HEK293 (cell line): ENCODE measurements at regions not wholly inside any gene's neighbourhood (a gene's known extent, or its start where the extent isn't known, plus 50 kb on each side); places are given as distances from the start of the nearest gene placed in this dataset.

ENCODE experiments used
- CTCF ChIA-PET: fragments of 350-600 bp; formaldehyde crosslinking; extraction: SDS; loops from one replicate; lab custom pipeline; 2021; ENCODE audit warnings: antibody characterized with exemption; lab: Yijun Ruan, JAX
- POLR2A ChIA-PET: fragments of 300-600 bp; formaldehyde crosslinking; extraction: SDS; loops from one replicate; lab custom pipeline; 2020; ENCODE audit warnings: antibody characterized with exemption, inconsistent platforms; lab: Yijun Ruan, JAX
- H3K27ac ChIP-seq: fragments of 200-500 bp; sonication (Bioruptor generic); 2 replicates; pipeline ENCODE4 v1.5.1; 2014; ENCODE audit warnings: low read depth, low read length, control low read depth, inconsistent platforms; ENCODE audit errors: extremely low read depth
- H3K36me3 ChIP-seq, 2 experiments: fragments of 200-500 bp in 1 of 2; sonication (Bioruptor generic) in 1 of 2; 1 replicate in 1 of 2; 2 replicates in 1 of 2; pipeline ENCODE4 v1.5.1; 2014 to 2017; ENCODE audit warnings: inconsistent platforms in 2 of 2, low read length in 2 of 2; ENCODE audit not compliant: control insufficient read depth in 2 of 2, insufficient read depth in 1 of 2
- H3K4me1 ChIP-seq: fragments of 200-500 bp; sonication (Bioruptor generic); 2 replicates; pipeline ENCODE4 v1.5.1; 2014; ENCODE audit warnings: mild to moderate bottlenecking, low read length, inconsistent platforms; ENCODE audit not compliant: control insufficient read depth, insufficient read depth
- H3K4me3 ChIP-seq: 2 replicates; pipeline ENCODE4 v1.5.1; 2011; ENCODE audit warnings: low read depth, mild to moderate bottlenecking, control low read depth, low read length, moderate library complexity
- H3K9me3 ChIP-seq: fragments of 200-500 bp; sonication (Bioruptor generic); 2 replicates; pipeline ENCODE4 v1.5.1; 2014; ENCODE audit warnings: low read depth, low read length, inconsistent platforms; ENCODE audit not compliant: control insufficient read depth, insufficient read depth
- KLF10 ChIP-seq: fragments of 450-650 bp; IDR thresholded peaks from 2 replicates; pipeline ENCODE4 v1.5.1; 2018; ENCODE audit warnings: missing biosample characterization, mild to moderate bottlenecking, missing genetic modification characterization
- KLF7 ChIP-seq: fragments of 450-650 bp; formaldehyde crosslinking; IDR thresholded peaks from 2 replicates; pipeline ENCODE4 v1.5.1; 2016; ENCODE audit warnings: missing biosample characterization, missing genetic modification characterization, borderline replicate concordance
- MZF1 ChIP-seq: fragments of 450-650 bp; formaldehyde crosslinking; IDR thresholded peaks from 2 replicates; pipeline ENCODE4 v1.5.1; 2017; ENCODE audit warnings: missing biosample characterization, missing genetic modification characterization, borderline replicate concordance
- OVOL3 ChIP-seq: fragments of 450-650 bp; formaldehyde crosslinking; IDR thresholded peaks from 2 replicates; pipeline ENCODE4 v1.5.1; 2016; ENCODE audit warnings: missing biosample characterization, missing genetic modification characterization
- REPIN1 ChIP-seq: fragments of 450-650 bp; formaldehyde crosslinking; IDR thresholded peaks from 2 replicates; pipeline ENCODE4 v1.5.1; 2017; ENCODE audit warnings: missing biosample characterization, missing genetic modification characterization, low read depth
- SETDB1 ChIP-seq: IDR thresholded peaks from one replicate; pipeline ENCODE4 v1.6.1; 2017; ENCODE audit warnings: mild to moderate bottlenecking, low read length, moderate library complexity, mixed read lengths; ENCODE audit not compliant: insufficient read length
- TCF7L2 ChIP-seq: IDR thresholded peaks from 2 replicates; pipeline ENCODE4 v1.6.1; 2011; ENCODE audit warnings: low read depth, mild to moderate bottlenecking, inconsistent platforms, low read length, moderate library complexity, borderline replicate concordance
- TRIM28 ChIP-seq: IDR thresholded peaks from 2 replicates; pipeline ENCODE4 v1.6.1; 2011; ENCODE audit warnings: low read length, control low read depth, borderline replicate concordance
- TSHZ1 ChIP-seq: fragments of 450-650 bp; formaldehyde crosslinking; IDR thresholded peaks from 2 replicates; pipeline ENCODE4 v1.5.1; 2016; ENCODE audit warnings: missing biosample characterization, missing genetic modification characterization, borderline replicate concordance
- YY1 ChIP-seq: fragments of 450-650 bp; formaldehyde crosslinking; IDR thresholded peaks from 2 replicates; pipeline ENCODE4 v1.5.1; 2018; ENCODE audit warnings: missing biosample characterization, missing genetic modification characterization
- ZFHX2 ChIP-seq: fragments of 450-650 bp; formaldehyde crosslinking; conservative IDR thresholded peaks from 2 replicates; pipeline ENCODE4 v1.5.1; 2016; ENCODE audit warnings: missing biosample characterization, missing genetic modification characterization
- ZIC2 ChIP-seq: fragments of 450-650 bp; formaldehyde crosslinking; IDR thresholded peaks from 2 replicates; pipeline ENCODE4 v1.5.1; 2016; ENCODE audit warnings: missing biosample characterization, missing genetic modification characterization
- ZNF112 ChIP-seq: fragments of 450-650 bp; formaldehyde crosslinking; IDR thresholded peaks from 2 replicates; pipeline ENCODE4 v1.5.0; 2017; ENCODE audit warnings: missing biosample characterization, missing genetic modification characterization
- ZNF155 ChIP-seq: fragments of 450-650 bp; formaldehyde crosslinking; IDR thresholded peaks from 2 replicates; pipeline ENCODE4 v1.5.1; 2016; ENCODE audit warnings: missing biosample characterization, missing genetic modification characterization
- ZNF175 ChIP-seq: fragments of 450-650 bp; formaldehyde crosslinking; IDR thresholded peaks from 2 replicates; pipeline ENCODE4 v1.5.1; 2016; ENCODE audit warnings: missing biosample characterization, missing genetic modification characterization
- ZNF26 ChIP-seq: fragments of 450-650 bp; formaldehyde crosslinking; IDR thresholded peaks from 2 replicates; pipeline ENCODE4 v1.5.1; 2016; ENCODE audit warnings: missing biosample characterization, missing genetic modification characterization
- ZNF302 ChIP-seq: fragments of 450-650 bp; formaldehyde crosslinking; IDR thresholded peaks from 2 replicates; pipeline ENCODE4 v1.5.1; 2016; ENCODE audit warnings: missing biosample characterization, missing genetic modification characterization, low read depth
- ZNF394 ChIP-seq: fragments of 450-650 bp; formaldehyde crosslinking; IDR thresholded peaks from 2 replicates; pipeline ENCODE4 v1.5.1; 2016; ENCODE audit warnings: missing biosample characterization, missing genetic modification characterization, mild to moderate bottlenecking, moderate library complexity, borderline replicate concordance
- ZNF433 ChIP-seq: fragments of 450-650 bp; formaldehyde crosslinking; IDR thresholded peaks from 2 replicates; pipeline ENCODE4 v1.5.1; 2016; ENCODE audit warnings: missing biosample characterization, missing genetic modification characterization, low read depth
- ZNF449 ChIP-seq: fragments of 450-650 bp; formaldehyde crosslinking; IDR thresholded peaks from 2 replicates; pipeline ENCODE4 v1.5.1; 2017; ENCODE audit warnings: missing biosample characterization, mild to moderate bottlenecking, missing genetic modification characterization, moderate library complexity
- ZNF510 ChIP-seq: fragments of 450-650 bp; formaldehyde crosslinking; IDR thresholded peaks from 2 replicates; pipeline ENCODE4 v1.5.1; 2018; ENCODE audit warnings: mild to moderate bottlenecking, missing genetic modification characterization, missing biosample characterization; ENCODE audit not compliant: insufficient replicate concordance
- ZNF514 ChIP-seq: fragments of 450-650 bp; formaldehyde crosslinking; IDR thresholded peaks from 2 replicates; pipeline ENCODE4 v1.5.1; 2016; ENCODE audit warnings: missing biosample characterization, missing genetic modification characterization
- ZNF585B ChIP-seq: fragments of 450-650 bp; formaldehyde crosslinking; IDR thresholded peaks from 2 replicates; pipeline ENCODE4 v1.5.1; 2016; ENCODE audit warnings: missing biosample characterization, missing genetic modification characterization
- ZNF658 ChIP-seq: fragments of 450-650 bp; formaldehyde crosslinking; IDR thresholded peaks from 2 replicates; pipeline ENCODE4; 2016; ENCODE audit warnings: missing biosample characterization, missing genetic modification characterization
- ZNF664 ChIP-seq: fragments of 450-650 bp; formaldehyde crosslinking; IDR thresholded peaks from 2 replicates; pipeline ENCODE4 v1.5.1; 2016; ENCODE audit warnings: missing biosample characterization, missing genetic modification characterization
- ZNF670 ChIP-seq: fragments of 450-650 bp; formaldehyde crosslinking; IDR thresholded peaks from 2 replicates; pipeline ENCODE4 v1.5.1; 2016; ENCODE audit warnings: missing biosample characterization, missing genetic modification characterization, low read depth
- ZSCAN5A ChIP-seq: fragments of 450-650 bp; formaldehyde crosslinking; IDR thresholded peaks from 2 replicates; pipeline ENCODE4 v1.5.1; 2016; ENCODE audit warnings: missing biosample characterization, missing genetic modification characterization

GRCh38 chr18:40698129-40698528 lies 1256.9 kb upstream of the PIK3C3 start:
- Histone ChIP-seq H3K9me3 (no peaks in the 10 kb centered on the region), H3K4me1 (no peaks in the 10 kb centered on the region)
- CTCF ChIA-PET, result no interaction called here

GRCh38 chr18:40695526-40695925 lies 1259.5 kb upstream of the PIK3C3 start:
- CTCF ChIA-PET, result no interaction called here

More at GRCh38 chr18:40698129-40698528, 1256.9 kb upstream of the PIK3C3 start:
- Histone ChIP-seq H3K36me3 (no peaks in the 10 kb centered on the region), H3K27ac (no peak overlapping the region), H3K4me3 (no peak overlapping the region)
- TF ChIP-seq TRIM28 (peak; percentile 79; the same call in 1 of the 2 replicates), ZNF449 (no peak), MZF1 (no peak), ZNF155 (no peak), SETDB1 (peak; percentile 39), OVOL3 (tag by site-specific recombination) (no peak), ZNF394 (tag by site-specific recombination) (no peak), ZNF585B (tag by site-specific recombination) (peak; percentile 65), ZSCAN5A (tag by site-specific recombination) (no peak)
- POLR2A ChIA-PET, result interaction anchor here (0.5 kb wide), 1 partner anchor 1670 kb away, joined by 3 read pairs; no protein-coding TSS in a partner anchor

More at GRCh38 chr18:40695526-40695925, 1259.5 kb upstream of the PIK3C3 start:
- H3K36me3 ChIP-seq, result no peaks in the 10 kb centered on the region
- TF ChIP-seq ZNF658, result no peak
- no peak for TF ChIP-seq KLF7 (tag by site-specific recombination)
- TF ChIP-seq ZFHX2, result no peak
- TF ChIP-seq ZNF433 (tag by site-specific recombination), result no peak
- TF ChIP-seq ZNF26 (tag by site-specific recombination), result no peak
- TF ChIP-seq YY1 (tag by site-specific recombination), result no peak
- no peak for TF ChIP-seq ZNF155
- no peak for TF ChIP-seq ZNF664 (tag by site-specific recombination)
- no peak for TF ChIP-seq ZIC2 (tag by site-specific recombination)
- no peak for TF ChIP-seq KLF10 (tag by site-specific recombination)
- TF ChIP-seq TCF7L2, result no peak
- no peak for TF ChIP-seq ZNF175 (tag by site-specific recombination)
- TF ChIP-seq ZNF514, result no peak
- TF ChIP-seq ZNF112, result no peak
- no peak for TF ChIP-seq ZNF670 (tag by site-specific recombination)
- TF ChIP-seq TSHZ1 (tag by site-specific recombination), result no peak
- TF ChIP-seq ZNF302 (tag by site-specific recombination), result no peak
- no peak for TF ChIP-seq REPIN1 (tag by site-specific recombination)
- TF ChIP-seq ZNF510 (tag by site-specific recombination), result no peak
- no peak overlapping the region for H3K27ac ChIP-seq
- no peaks in the 10 kb centered on the region for H3K9me3 ChIP-seq
- POLR2A ChIA-PET, result no interaction called here
- no peaks in the 10 kb centered on the region for H3K4me1 ChIP-seq
- no peak overlapping the region for H3K4me3 ChIP-seq
